GM18519 (cell line): ENCODE measurements at regions not wholly inside any gene's neighbourhood (a gene's known extent, or its start where the extent isn't known, plus 50 kb on each side); places are given as distances from the start of the nearest gene placed in this dataset.

Experiments
- ATAC-seq: cut with Tn5 transposase; IDR thresholded peaks from one replicate; pipeline ENCODE4 v1.9.1; 2021; ENCODE audit warnings: mild to moderate bottlenecking, moderate library complexity; ENCODE audit not compliant: unreplicated experiment, low FRiP score

DNA sequence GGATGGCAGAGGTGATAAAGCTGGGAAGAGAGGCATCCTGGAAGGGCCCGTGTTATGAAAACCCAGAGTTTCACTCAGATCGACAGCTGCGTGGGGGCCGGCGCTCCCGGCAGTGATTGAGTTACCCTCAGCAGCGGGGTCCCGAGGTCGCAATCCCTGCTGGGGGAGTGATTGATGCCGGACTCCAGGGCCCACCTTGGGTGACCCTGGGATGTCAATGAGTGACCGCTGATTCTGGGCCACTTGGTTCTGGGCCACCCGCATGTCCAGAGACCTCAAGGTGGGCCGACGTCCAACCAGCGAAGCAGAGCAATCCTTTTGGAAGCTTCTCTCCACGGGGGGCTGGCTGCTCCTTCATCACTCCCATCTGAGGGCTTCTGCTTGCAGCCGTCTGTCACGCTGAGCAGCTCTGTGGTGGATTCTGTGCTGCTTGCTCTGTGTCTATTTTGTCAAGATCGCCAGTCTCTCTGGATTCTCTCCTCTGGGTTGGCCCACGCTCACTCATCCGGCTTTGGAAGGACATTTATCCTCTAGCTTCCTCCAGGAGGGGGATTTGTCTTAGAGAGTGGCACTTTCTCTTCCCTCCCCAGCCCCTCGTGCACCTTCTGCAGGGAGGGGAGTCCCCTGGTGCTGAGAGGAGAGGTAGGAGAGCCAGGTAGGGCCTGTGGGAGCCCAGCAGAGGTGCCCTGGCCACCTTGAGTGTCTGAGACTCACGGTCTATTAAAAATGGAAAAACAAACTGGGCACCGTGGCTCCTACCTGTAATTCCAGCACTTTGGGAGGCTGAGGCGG lies 110.9 kb upstream of the C1orf174 start:
- ATAC-seq, result no peak

DNA sequence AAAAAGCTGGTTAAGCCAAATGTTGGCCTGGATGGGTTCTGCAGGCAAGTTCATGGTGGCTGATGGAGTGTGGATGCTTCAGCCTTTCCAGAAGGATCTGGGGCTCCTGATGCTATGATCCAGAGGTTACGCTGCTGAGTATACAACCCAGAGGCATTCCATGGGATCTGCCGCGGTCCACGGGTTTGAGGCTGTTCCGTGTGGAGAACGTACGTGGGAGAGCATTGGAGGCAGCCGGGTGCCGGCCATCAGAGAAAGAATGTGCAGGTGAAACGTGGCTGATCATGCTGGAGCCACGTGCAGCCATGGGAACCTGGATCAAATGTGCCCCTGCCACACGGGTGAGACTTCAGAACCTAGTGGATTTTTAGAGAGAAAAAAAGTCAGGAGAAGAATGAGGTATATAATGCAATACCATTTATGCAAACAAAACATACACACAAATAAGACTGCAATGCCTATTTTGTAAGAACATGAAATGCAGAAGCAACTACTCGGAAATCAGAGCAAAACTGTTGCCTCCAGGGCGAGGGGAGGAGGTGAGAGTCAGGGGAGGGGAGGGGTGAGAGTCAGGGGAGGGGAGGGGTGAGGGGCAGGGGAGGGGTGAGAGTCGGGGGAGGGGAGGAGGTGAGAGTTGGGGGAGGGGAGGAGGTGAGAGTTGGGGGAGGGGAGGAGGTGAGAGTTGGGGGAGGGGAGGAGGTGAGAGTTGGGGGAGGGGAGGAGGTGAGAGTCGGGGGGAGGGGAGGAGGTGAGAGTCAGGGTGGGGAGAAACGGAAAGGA lies 116.5 kb upstream of the C1orf174 start:
- no peak for ATAC-seq

DNA sequence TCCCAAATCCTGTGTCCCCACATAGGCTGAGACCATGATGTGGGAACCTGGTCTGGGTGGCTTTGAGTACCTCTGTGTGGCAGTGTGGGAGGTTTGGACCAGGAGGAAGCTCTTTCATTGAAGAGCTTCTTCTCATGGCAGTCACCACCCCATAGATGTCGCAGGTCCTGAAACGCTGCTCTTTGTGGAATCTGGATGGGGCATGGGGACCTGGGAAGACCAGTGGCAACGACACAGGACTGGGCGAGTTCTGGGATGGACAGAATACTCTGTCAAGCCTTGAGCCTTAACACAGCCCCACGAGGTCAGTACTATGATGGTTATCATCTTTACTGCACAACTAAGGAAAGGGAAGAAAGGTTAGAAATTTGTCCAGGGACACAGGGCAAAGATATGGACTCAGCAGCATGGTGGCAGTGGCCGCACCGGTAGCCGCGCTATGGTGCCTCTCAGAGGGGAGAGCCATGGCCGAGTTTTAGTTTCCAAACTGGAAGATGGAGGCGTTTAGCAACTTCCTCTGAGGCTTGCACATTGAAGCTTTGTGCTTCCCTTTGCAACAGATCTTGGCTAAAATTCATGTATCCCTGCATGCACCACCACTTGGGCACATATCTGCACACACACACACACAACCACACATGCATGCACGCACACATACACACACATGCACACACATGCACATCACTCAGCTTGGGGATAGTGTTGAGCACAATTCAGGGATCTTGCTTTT lies 117.7 kb upstream of the C1orf174 start:
- ATAC-seq, result no peak

DNA sequence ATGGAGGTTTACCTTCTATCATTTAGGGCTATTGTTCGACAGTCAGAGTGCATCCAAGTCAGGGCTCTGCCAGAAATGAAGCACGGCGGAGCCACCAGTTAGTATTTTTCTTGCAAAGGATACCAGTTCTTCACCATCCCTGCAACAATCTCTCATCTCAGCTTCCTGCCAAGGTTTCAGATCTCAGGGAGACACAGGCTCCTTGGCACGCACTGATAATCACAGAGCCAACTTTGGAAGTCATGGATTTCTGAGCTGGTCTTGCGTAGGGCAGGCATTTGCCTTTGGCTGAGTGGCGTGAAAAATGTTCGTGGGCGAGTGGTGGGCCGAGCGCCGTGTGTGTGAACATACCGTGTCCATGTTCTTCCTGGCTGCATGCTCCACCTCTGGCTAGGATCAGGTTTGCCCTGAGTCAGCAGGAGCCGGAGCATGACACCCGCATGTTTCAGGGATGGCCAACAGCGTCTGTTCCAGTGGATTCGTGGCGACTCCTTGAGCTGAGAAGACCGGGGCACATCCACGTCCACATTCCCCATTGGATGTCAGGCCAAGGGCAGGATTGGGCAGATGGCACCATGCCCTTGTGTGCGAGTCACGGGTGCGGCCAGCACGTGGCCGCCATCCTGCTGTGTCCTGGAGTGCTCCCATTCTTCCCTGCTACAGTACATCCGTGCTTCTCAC lies 118.5 kb upstream of the C1orf174 start:
- ATAC-seq, result no peak

DNA sequence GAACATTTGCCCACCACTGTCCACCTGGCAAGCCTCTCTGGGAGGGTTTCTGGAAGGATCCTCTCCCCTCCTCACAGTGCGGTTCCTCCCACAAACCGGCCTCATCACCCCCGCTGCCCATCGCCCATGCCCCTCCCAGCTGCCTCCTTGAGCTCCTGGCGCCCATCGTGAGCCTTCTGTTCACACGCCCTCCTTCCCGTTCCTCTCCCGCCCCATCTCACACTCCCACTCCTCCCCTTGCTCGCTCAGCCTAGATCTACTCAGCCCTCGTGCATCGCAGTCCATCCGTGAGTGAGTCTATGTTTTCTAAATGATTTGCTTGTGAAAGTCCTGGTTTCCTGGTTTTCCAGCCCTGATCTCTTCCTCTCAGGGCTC lies 119.1 kb upstream of the C1orf174 start:
- ATAC-seq, result no peak

DNA sequence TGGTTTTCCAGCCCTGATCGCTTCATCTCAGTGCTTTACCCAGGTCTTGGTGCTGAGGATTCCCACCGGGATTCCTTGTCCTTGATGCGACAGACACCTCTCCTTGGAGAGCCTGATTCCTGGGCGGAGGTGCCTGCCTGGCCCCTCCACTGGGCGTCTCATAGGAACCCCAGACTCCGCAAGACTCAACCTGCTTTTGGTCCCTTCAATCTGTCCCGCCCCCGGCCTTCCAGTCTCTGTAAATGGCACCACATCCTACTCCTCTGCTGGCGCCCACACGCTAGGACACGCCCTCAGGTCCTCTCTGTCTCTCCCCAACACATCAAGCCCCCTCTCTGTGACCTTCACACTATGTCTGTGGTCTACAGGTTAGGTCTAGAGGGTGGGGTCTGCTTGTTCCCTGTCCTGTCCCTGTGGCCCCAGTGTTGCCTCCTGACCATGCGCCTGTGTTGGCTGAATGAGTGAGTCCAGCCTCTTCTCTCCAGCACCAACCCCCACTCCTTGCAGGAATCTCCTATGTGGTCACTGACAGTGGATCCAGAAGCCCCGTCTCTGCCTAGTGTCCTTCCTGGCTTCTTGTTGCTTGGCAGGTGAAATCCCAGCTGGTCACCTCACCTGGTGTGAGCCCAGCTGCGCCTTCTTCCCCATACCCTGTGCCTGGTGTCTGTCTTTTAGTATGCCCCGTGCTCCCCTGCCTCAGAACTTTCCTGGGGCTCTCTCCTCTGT lies 119.7 kb upstream of the C1orf174 start:
- ATAC-seq, result no peak

DNA sequence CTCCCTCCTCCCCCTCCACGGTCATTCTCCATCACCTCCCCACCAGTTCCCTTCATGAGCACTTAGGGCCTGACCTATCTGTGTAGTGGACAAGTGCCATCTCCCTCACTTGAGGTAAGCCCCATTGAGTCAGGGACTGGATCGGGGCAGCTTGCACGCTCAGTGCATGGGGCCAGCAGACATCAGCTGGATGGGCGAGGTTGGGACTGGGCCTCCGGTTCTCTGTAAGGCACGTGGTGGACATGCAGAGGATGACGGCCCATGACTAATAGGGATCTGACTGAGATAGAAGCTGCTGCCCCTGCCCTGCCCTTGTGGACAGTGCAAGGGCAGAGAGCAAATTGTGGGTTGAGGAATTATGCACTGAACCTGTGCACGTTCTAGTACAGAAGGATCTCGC lies 120.4 kb upstream of the C1orf174 start:
- no peak for ATAC-seq

DNA sequence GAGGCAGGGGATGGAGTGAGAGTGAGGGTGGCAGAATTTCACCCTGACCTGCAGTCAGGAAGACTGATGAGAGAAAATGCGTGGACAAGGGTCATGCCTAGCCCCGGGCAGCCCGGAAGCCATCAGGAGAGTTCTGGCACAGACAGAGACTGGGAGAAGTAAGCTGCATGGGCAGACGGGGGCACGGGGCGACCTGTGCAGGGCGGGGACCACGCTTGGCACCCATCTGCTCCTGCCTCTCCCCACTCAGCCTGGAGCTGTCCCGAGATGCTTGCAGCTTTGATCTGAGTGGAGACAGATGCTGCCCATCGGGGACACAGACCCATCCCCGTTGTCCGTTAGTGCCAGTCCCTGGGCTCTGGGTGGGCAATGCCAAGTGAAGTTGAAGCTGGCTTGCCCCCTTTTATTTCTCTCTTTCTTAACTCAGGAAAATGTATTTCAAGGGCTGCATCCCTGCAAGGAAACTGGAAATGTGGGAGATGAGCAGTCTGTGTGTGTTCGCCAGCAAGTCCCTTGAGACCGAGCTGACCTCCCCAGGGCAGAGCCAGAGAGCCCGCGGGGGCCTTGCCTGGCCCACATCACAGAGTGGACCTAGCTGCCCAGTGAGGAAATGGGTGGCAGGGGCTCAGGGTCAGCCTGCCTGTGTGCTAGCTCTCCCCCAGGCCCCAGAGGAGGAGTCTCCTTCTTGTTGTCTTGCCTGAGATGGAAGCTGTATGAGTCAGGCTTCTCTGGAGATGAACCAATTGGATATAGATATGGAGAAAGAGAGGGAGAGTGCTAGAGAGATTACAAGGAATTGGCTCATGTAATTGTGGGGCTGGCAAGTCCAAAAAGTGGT lies 121.3 kb upstream of the C1orf174 start:
- no peak for ATAC-seq

DNA sequence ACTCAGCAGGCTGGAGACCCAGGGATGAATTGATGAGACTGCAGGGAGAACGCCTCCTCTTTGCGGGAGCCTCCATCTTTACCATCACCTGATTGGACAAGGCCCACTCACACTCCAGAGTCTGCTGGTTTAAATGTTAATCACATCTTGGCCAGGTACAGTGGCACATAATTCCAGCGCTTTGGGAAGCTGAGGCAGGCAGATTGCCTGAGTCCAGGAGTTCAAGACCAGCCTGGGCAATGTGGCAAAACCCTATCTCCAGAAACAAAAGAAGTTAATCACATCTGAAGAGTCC lies 121.8 kb upstream of the C1orf174 start:
- ATAC-seq, result no peak

DNA sequence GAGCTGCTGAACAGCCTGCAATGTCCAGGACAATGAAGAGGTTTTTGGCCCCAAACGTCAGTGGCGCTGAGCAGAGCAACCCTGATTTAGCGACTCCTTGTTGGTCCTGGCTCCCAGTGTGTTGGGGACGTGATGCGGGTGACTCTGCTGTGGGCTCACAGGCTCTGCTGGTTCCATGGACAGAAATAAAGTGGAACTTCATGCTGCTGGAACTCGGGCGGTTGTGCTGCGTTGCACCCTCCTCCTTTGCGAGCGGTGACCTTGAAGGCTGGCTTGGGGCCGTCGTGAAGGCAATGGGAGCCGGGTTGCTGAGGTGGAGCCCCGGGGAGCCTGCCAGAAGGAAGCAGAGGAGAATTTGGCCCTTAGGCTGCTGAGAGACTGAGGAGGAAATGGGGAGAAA lies 122.6 kb upstream of the C1orf174 start:
- no peak for ATAC-seq

DNA sequence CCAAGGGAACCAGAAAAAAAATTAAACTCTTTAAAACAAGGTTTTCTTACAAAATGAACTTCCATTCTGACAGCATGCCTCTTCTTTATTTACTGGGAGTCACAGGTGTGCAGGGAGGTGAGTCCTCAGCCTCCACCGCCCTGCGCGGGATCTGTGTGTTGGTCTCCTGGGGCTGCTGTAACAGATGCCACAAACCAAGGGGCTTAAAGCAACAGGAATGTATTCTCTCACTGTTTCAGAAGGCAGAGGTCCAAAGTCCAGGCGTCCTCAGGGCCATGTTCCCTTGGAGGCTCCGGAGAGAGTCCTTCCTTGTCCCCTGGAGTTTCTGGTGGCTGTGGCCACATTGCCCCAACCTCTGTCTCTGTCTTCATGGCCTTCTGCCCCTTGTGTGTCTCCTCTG lies 123.6 kb upstream of the C1orf174 start:
- no peak for ATAC-seq

DNA sequence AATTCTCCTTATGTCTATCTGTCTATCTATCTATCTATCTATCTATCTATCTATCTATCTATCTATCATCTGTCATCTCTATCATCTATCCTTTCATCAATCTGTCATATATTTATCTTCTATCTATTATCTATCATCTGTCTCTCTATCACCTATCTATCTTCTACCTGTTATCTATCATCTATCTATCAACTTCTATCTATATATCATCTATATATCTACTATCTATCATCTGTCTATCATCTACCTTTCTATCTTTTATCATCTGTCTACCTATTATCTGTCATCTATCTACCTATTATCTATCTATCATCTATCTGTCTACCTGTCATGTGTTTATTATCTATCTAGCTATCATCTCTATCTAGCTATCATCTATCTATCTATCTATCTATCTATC lies 124.7 kb upstream of the C1orf174 start:
- no peak for ATAC-seq

DNA sequence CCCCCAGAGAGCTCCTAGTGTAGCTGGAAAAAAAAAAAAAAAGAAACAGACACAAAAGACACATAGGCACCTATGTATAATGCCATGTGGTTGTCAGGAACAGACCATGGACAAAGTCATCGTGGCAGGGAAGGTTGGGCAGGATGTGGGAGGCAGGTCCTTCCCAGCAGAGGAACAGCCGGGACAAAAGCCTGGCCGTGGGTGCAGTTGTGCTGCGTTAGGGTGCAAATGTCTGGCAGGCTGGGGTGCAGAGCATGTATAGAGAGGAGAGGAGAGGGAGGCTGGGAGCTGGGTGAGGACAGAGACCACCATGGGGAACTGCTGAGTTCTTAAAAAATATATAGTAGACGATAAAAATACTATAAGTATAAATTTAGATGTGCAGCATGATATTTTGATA lies 125.7 kb upstream of the C1orf174 start:
- ATAC-seq, result no peak

DNA sequence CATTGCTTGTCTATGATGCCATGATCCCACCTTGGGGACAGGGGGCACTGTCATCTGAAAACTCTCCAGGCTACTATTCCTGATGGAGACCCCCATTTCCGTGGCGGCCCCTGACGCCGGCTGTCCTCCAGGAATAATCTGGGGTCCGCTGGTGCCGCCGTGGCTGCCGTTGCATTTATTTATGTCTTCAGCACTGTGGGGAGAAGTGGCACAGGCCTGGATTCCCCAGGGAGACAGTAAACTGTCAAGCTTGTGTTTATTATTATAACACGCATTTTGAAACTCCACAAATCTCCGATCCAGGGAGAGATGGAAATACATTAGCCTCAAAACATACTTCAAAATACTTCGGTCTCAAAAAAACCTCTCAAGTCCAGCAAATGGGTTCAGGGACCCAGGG lies 126.9 kb upstream of the C1orf174 start:
- no peak for ATAC-seq

DNA sequence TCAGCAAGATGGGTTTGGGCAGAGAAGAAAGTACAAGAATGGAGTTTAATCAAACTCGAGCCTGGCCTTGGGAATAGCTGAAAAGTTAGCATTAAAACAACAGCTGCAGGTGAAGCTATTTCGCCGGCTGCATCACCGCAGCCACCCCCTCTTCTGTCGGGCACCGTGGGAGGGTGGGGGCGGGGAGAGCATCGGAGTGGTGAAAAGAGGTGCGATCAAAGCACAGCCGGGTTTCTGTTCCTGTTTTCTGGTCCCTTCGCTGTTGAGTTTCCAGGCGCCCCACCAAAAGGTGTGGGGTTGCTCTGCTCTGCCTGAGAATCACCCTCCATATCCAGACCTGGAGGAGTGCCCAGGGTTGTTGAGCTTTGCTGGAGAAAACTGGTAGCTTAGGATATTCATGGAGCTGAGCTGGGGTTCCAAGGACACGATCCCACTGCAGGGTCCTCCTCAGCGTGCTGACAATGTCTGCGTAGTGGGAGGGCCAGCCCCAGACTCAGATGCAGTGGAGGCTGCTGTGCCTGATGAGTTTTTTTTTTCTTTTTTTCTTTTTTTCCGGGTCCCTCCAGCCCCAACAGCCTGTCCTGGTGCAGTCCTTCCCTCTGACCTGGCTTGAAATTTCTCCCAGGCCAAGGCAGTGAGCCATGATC lies 127.5 kb upstream of the C1orf174 start:
- ATAC-seq, result peak; percentile 82

DNA sequence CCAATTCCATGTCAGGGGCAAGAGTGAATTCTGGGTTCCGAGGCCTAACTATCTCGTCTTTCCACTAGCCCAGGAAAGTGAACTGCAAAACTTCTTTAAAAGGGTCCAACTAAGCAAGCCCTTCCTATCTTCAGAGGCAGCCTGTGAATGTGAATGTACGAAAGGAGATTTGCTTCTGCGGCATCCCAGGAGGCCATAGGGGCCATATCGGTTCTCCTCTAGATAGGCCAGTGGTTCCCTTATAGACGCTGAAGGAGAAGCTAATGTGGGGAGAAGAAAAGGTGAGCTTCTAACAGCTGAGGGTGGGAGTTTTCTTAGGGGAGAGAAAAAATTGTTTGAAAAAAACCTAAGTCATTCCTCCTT lies 128.0 kb upstream of the C1orf174 start:
- ATAC-seq, result no peak

DNA sequence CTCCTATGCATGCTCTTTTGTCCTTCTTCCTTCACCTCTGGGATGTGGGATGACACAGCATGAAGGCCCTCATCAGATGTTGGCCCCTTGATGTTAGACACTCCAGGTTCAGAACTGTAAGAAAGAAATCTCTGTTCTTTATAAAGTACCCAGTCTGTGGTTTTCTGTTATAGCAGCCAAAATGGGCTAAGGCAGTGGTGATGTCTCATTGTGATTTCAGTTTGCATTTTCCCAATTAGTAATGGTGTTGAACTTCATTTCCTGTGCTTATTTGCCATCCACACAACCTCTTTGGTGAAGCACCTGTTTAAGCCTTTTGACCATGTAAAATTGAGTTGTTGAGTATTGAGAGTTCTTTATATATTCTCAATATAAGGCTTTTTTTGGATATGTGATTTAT lies 129.3 kb upstream of the C1orf174 start:
- no peak for ATAC-seq

DNA sequence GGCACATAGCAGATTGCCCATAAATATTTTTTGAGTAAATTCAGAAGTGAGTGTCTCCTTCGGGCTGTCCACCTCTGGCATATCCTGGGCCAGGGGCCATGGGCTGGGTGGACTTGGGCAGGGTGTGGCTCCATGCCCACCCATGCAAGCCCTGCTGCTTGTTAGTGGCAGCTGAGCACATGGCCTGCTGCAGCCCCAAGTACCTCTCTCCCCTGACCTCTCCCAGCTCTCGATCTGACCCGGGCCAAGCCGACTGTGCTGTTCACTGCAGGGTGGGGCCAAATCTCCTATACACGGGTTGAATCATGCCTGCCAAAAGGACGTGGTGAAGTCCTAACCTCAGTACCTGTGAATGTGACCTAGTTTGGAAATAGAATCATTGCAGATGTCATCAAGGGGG lies 132.5 kb upstream of the C1orf174 start:
- ATAC-seq, result no peak

DNA sequence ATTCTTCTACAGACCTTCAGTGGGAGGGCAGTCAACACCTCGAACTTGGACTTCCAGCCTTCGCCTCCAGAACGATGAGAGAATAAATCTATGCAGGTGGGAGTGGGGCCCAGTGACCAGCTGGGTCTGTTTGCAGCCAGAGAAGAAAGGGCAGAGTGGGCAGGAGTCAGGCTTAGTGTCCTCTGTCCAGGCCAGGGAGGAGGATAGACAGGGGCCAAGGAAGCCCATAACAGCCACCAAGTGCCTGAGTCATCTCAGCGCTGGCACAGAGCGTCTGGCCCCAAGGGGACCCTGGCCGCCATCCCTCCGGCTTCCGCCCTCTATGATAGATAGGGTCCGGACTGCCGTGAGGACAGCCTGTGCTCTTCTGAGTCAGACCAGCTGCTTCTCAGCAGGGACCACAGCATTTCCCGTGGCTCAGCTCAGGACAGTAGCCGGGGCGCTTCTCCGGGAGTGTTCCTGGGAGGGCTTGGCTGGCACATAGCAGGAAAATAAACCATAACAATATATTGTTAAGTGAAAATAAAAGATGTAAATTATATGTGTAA lies 133.1 kb upstream of the C1orf174 start:
- no peak for ATAC-seq
